SH-SY5Y (cell line): ENCODE measurements at regions not wholly inside any gene's neighbourhood (a gene's known extent, or its start where the extent isn't known, plus 50 kb on each side); places are given as distances from the start of the nearest gene placed in this dataset.

Experiments
- GATA2 ChIP-seq: IDR thresholded peaks from 2 replicates; pipeline ENCODE4 v1.6.1; 2011; ENCODE audit warnings: mild to moderate bottlenecking, low read depth, low read length
- GATA3 ChIP-seq: IDR thresholded peaks from 2 replicates; pipeline ENCODE4 v1.6.1; 2011; ENCODE audit warnings: low read depth, mild to moderate bottlenecking, low read length, moderate library complexity

DNA sequence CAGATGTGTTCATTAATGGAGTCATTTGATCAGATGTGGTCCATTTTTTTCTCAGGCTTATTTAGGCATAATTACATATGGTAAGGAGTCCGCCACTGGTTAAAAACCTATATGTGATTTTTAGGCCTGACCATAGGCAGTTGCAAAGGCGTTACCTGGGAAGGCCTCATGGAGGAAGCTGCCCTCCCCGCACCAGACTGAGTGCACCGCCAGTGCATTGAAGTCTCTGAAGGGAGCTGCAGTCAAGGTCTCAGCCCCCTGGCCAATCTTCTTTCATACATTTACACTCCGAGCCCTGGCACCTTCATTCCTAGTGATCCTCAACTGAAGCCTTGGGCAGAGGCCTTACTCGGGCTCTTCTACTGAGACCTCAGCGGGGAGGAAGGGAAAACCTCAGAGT lies 898.2 kb upstream of the AGA start:
- no peak for TF ChIP-seq GATA3
- no peak for TF ChIP-seq GATA2
